ENCODE measurements at regions not wholly inside any gene's neighbourhood (a gene's known extent, or its start where the extent isn't known, plus 50 kb on each side); places are given as distances from the start of the nearest gene placed in this dataset.

GRCh38 chr17:77571155-77571981 is 387.1 kb upstream of the TNRC6C start (continued):
- peak; percentile 26; the same call in 1 of the 2 replicates for TF ChIP-seq CXXC5 (CRISPR knock-in tag; IDR thresholded peaks at IDR 0.05)
- TF ChIP-seq SETDB1 (IDR thresholded peaks at IDR 0.05; ENCODE audit: low read length) = no peak
- no peak for TF ChIP-seq MYBL2 (IDR thresholded peaks at IDR 0.05; ENCODE audit: low read depth)
- TF ChIP-seq MYBL2 (CRISPR knock-in tag; IDR thresholded peaks at IDR 0.05; ENCODE audit: borderline replicate concordance) = no peak
- TF ChIP-seq HDAC3 (IDR thresholded peaks at IDR 0.05; ENCODE audit: borderline replicate concordance, partially characterized antibody) = peak; percentile 34
- no peak for TF ChIP-seq ELK1 (CRISPR knock-in tag; IDR thresholded peaks at IDR 0.05)
- TF ChIP-seq TRIM28 (IDR thresholded peaks at IDR 0.05) = no peak
- peak; percentile 84 for TF ChIP-seq VEZF1 (CRISPR knock-in tag; IDR thresholded peaks at IDR 0.05)
- no peak for TF ChIP-seq SIN3B (IDR thresholded peaks at IDR 0.05; ENCODE audit: low read depth)
- no peak for TF ChIP-seq STAG1 (CRISPR knock-in tag; IDR thresholded peaks at IDR 0.05; ENCODE audit: borderline replicate concordance)
- TF ChIP-seq CGGBP1 (CRISPR knock-in tag; IDR thresholded peaks at IDR 0.05) = no peak
- no peak for TF ChIP-seq ZNF12 (CRISPR knock-in tag; IDR thresholded peaks at IDR 0.05)
- TF ChIP-seq RBM17 (IDR thresholded peaks at IDR 0.05; ENCODE audit: borderline replicate concordance, low read depth, low read length) = no peak
- TF ChIP-seq SMAD3 (CRISPR knock-in tag; conservative IDR thresholded peaks at IDR 0.05) = no peak
- TF ChIP-seq CTBP1 (IDR thresholded peaks at IDR 0.05; ENCODE audit: borderline replicate concordance) = peak; percentile 58; the same call in 1 of the 2 replicates
- TF ChIP-seq L3MBTL2 (IDR thresholded peaks at IDR 0.05) = 0 out of 2 replicates have a peak, but pooled peaks have one; percentile 14
- no peak for TF ChIP-seq ZNF212 (CRISPR knock-in tag; IDR thresholded peaks at IDR 0.05)
- no peak for TF ChIP-seq IRF1 (CRISPR knock-in tag; IDR thresholded peaks at IDR 0.05; ENCODE audit: borderline replicate concordance)
- no peak for TF ChIP-seq ZNF444 (CRISPR knock-in tag; IDR thresholded peaks at IDR 0.05)
- no peak for TF ChIP-seq NR2C1 (IDR thresholded peaks at IDR 0.05)
- TF ChIP-seq NR2C1 (tag; IDR thresholded peaks at IDR 0.05) = no peak
- no peak for TF ChIP-seq CTCFL (IDR thresholded peaks at IDR 0.05; ENCODE audit: borderline replicate concordance, insufficient read depth, low read depth, low read length, poor library complexity, severe bottlenecking)
- no peak for TF ChIP-seq YBX1 (IDR thresholded peaks at IDR 0.05)
